WERI-Rb-1 (cell line): ENCODE measurements at regions not wholly inside any gene's neighbourhood (a gene's known extent, or its start where the extent isn't known, plus 50 kb on each side); places are given as distances from the start of the nearest gene placed in this dataset.

Experiments
- DNase-seq: peaks from one replicate; pipeline ENCODE4 v3.0.0-alpha.2; 2020
- H3K27ac ChIP-seq: fragments of 250-450 bp; sonication (Bioruptor Pico); 2 replicates; pipeline ENCODE4 v1.5.1; 2020; ENCODE audit warnings: mild to moderate bottlenecking, moderate library complexity
- H3K27me3 ChIP-seq: fragments of 250-450 bp; sonication (Bioruptor Pico); 2 replicates; pipeline ENCODE4 v1.5.1; 2021; ENCODE audit warnings: mild to moderate bottlenecking, low read depth, moderate library complexity; ENCODE audit not compliant: insufficient read depth, severe bottlenecking
- H3K36me3 ChIP-seq: fragments of 250-450 bp; sonication (Bioruptor Pico); 2 replicates; pipeline ENCODE4 v1.5.1; 2020; ENCODE audit warnings: mild to moderate bottlenecking, moderate library complexity
- H3K4me3 ChIP-seq: 2 replicates; pipeline ENCODE4 v1.5.1; 2011; ENCODE audit warnings: low read depth, mild to moderate bottlenecking, control low read depth, low read length
- H3K9me3 ChIP-seq: fragments of 250-450 bp; sonication (Bioruptor Pico); 2 replicates; pipeline ENCODE4 v1.5.1; 2021; ENCODE audit warnings: mild to moderate bottlenecking, moderate library complexity; ENCODE audit not compliant: severe bottlenecking
- TF ChIP-seq, protein P1 (sequence below): IDR thresholded peaks from 2 replicates; pipeline ENCODE4 v1.5.1; 2011; ENCODE audit warnings: low read depth, mild to moderate bottlenecking, control low read depth, inconsistent platforms, low read length

DNA sequence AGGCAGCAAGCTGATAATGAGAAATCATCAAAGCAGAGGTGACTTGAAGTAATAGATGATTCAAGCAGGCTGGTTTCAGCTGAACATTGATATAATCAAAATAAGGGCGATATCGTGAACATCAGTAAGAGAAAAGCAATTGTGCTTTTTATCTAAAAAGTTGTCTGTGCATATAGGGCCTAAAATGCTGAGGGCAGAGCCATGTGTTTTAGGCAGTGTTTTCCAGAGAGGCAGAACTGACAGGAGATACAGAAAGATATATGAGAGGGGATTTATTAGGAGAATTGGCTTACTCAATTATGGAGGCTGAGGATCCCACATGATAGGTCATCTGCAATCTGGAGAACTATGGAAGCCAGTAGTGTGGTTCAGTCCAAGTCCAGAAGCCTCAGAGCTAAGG is 136.5 kb upstream of the NPY2R start:
- Histone ChIP-seq H3K9me3 (no peaks in the 10 kb centered on the region), H3K36me3 (no peaks in the 10 kb centered on the region), H3K4me3 (no peak overlapping the region), H3K27me3 (no peaks in the 10 kb centered on the region), H3K27ac (no peak overlapping the region)
- TF ChIP-seq, protein P1, sequence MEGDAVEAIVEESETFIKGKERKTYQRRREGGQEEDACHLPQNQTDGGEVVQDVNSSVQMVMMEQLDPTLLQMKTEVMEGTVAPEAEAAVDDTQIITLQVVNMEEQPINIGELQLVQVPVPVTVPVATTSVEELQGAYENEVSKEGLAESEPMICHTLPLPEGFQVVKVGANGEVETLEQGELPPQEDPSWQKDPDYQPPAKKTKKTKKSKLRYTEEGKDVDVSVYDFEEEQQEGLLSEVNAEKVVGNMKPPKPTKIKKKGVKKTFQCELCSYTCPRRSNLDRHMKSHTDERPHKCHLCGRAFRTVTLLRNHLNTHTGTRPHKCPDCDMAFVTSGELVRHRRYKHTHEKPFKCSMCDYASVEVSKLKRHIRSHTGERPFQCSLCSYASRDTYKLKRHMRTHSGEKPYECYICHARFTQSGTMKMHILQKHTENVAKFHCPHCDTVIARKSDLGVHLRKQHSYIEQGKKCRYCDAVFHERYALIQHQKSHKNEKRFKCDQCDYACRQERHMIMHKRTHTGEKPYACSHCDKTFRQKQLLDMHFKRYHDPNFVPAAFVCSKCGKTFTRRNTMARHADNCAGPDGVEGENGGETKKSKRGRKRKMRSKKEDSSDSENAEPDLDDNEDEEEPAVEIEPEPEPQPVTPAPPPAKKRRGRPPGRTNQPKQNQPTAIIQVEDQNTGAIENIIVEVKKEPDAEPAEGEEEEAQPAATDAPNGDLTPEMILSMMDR = no peak
- DNase-seq = no peak

DNA sequence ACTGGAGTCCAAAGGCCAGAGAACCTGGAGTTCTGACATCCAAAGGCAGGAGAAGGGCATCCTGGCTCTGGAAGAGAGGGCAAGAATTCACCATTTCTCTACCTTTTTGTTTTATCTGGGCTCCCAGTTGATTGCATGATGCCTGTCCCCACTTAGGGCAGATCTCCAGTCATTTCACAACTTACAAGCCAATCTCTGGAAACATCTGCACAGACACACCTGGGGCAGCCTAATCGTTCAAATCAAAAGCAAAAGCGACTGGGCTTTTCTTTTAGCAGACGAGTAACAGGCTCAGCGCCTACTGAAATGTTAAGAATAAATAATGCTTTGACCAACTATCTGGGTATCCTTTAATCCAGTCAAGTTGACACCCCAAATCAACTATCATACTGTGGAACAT is 136.0 kb upstream of the NPY2R start:
- TF ChIP-seq, protein P1 = no peak

DNA sequence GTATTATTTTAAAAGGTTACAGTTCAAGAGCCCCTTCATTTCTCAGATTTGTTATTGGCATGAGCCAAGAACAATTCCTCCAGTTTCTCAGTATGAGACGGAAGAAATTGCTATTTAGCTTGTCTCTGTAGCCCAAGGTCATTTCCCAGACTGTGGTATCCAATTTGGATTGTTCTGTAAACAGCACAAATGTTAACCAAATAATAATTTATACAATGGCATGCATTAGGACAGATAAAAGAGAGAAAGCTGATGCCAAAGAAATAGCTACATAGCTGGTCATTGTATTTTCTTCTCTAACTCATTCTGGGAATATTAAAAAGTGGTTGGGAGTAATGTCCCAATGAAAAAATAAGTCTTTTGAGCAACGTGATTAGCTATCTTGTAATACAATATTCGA is 134.6 kb upstream of the NPY2R start:
- no peaks in the 10 kb centered on the region for H3K9me3 ChIP-seq
- H3K27ac ChIP-seq = no peak overlapping the region
- TF ChIP-seq, protein P1 = no peak
- H3K36me3 ChIP-seq = no peaks in the 10 kb centered on the region
- DNase-seq = no peak
- no peaks in the 10 kb centered on the region for H3K27me3 ChIP-seq
- H3K4me3 ChIP-seq = no peak overlapping the region

More for the DNA sequence above, 136.0 kb upstream of the NPY2R start:
- Histone ChIP-seq H3K27ac (no peak overlapping the region), H3K36me3 (no peaks in the 10 kb centered on the region), H3K9me3 (no peaks in the 10 kb centered on the region), H3K27me3 (no peaks in the 10 kb centered on the region), H3K4me3 (no peak overlapping the region)
- no peak for DNase-seq

DNA sequence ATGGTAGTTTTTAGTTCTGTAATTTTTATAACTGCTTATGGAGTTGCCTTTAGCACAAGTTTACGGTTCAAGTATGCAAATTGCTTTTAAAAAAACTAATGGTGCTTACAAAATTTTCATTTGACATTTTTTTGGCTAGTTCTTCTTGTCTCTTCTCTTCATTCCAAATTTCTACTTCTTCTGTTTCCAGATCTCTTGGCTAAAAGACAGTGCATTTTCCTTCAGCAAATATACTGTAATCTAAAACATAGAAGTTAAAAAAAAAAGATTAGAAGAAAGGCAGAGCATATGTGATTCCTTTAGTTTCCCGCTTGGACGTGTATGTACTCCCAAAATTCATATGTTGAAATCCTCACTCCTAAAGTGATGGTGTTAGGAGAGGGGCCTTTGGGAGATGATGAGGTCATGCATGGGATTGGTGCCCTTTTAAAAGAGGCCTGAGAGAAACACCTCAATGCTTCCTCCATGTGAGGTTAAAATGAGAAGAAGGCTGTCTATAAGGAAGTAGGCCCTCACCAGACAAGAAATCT is 132.1 kb upstream of the NPY2R start:
- Histone ChIP-seq H3K27me3 (no peaks in the 10 kb centered on the region), H3K4me3 (no peak overlapping the region), H3K9me3 (no peaks in the 10 kb centered on the region), H3K36me3 (no peaks in the 10 kb centered on the region), H3K27ac (no peak overlapping the region)
- TF ChIP-seq, protein P1 = no peak
- DNase-seq = no peak

DNA sequence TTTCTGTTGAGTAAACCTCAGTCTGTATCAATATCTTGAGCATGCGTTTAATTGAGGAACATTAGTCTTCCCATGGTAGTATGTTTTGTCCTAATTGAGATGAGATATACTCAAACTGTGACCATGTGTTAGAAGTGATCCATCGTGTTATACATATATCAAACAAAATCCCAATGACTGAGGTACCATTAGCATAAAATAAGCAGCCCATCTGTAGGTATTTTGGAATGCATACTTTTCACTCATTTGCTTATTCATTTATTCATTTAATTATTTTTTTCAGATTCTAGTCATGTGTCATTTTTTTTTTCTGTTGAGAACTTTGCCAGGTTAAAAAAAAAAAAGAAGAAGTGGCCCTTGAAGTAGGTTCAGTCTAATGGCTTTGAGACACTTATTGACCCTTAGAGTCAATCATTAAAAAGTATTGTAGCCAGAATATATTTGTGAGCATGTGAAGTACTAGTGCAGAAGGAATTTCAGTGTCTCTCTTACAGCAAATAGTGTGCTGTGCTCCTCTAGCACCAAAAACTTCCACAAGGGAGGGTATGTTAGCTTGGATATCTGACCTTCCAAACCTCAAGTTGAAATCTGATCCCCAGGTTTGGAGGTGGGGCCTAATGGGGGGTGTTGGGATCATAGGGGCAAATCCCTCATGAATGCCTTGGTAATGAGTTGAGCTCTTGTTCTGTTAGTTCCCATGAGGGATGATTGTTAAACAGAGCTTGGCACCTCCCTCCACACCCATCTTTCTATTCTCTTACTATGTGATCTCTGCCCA is 130.8 kb upstream of the NPY2R start:
- Histone ChIP-seq H3K27me3 (no peaks in the 10 kb centered on the region), H3K4me3 (no peak overlapping the region), H3K9me3 (no peaks in the 10 kb centered on the region), H3K27ac (no peak overlapping the region), H3K36me3 (no peaks in the 10 kb centered on the region)
- TF ChIP-seq, protein P1 = no peak
- no peak for DNase-seq
